DND-41 (cell line): ENCODE measurements at regions not wholly inside any gene's neighbourhood (a gene's known extent, or its start where the extent isn't known, plus 50 kb on each side); places are given as distances from the start of the nearest gene placed in this dataset.

Experiments used
- ATAC-seq: fragments of 200-7000 bp; cut with Tn5 transposase; 3 replicates; pipeline ENCODE4 v1.9.1; 2021; ENCODE audit warnings: low read depth; ENCODE audit not compliant: insufficient read depth
- DNase-seq: peaks from one replicate; pipeline ENCODE4 v3.0.0-alpha.2; 2020
- H2AFZ ChIP-seq: 2 replicates; pipeline ENCODE4 v1.6.0; 2012; ENCODE audit warnings: low read depth, low read length
- H3K27ac ChIP-seq: 2 replicates; pipeline ENCODE4 v1.5.1; 2012; ENCODE audit warnings: low read length, inconsistent platforms
- H3K27me3 ChIP-seq: fragments of 200-600 bp; sonication (generic); 2 replicates; pipeline ENCODE4 v1.6.0; 2012; ENCODE audit warnings: low read length, mild to moderate bottlenecking, inconsistent platforms; ENCODE audit not compliant: insufficient read depth, poor library complexity
- H3K36me3 ChIP-seq: 2 replicates; pipeline ENCODE4 v1.5.1; 2012; ENCODE audit warnings: low read length, inconsistent platforms; ENCODE audit not compliant: insufficient read depth
- H3K4me1 ChIP-seq: 2 replicates; pipeline ENCODE4 v1.5.1; 2012; ENCODE audit warnings: mild to moderate bottlenecking, low read length; ENCODE audit not compliant: insufficient read depth
- H3K4me2 ChIP-seq: 2 replicates; pipeline ENCODE4 v1.6.0; 2012; ENCODE audit warnings: mild to moderate bottlenecking, moderate library complexity, low read length, inconsistent platforms; ENCODE audit not compliant: insufficient read depth
- H3K4me3 ChIP-seq, 2 experiments: fragments of 200-600 bp in 1 of 2; shearing (Covaris generic) in 1 of 2; 2 replicates each; pipeline ENCODE4 v1.5.1; 2012 to 2016; ENCODE audit warnings: inconsistent platforms in 2 of 2, low read length in 2 of 2, mild to moderate bottlenecking in 2 of 2, low read depth in 1 of 2, moderate library complexity in 1 of 2
- H3K79me2 ChIP-seq: 2 replicates; pipeline ENCODE4 v1.6.0; 2012; ENCODE audit warnings: low read length, inconsistent platforms; ENCODE audit not compliant: insufficient read depth
- H3K9ac ChIP-seq: 2 replicates; pipeline ENCODE4 v1.6.0; 2012; ENCODE audit warnings: low read depth, mild to moderate bottlenecking, inconsistent platforms, low read length, moderate library complexity
- H3K9me3 ChIP-seq: 2 replicates; pipeline ENCODE4 v1.5.1; 2012; ENCODE audit warnings: low read length, moderate library complexity, mild to moderate bottlenecking, inconsistent platforms; ENCODE audit not compliant: insufficient read depth, severe bottlenecking
- H4K20me1 ChIP-seq: 2 replicates; pipeline ENCODE4 v1.6.0; 2012; ENCODE audit warnings: low read length; ENCODE audit not compliant: insufficient read depth
- CTCF ChIP-seq: IDR thresholded peaks from 2 replicates; pipeline ENCODE4 v1.5.1; 2012; ENCODE audit warnings: borderline replicate concordance, low read length, moderate library complexity, mild to moderate bottlenecking; ENCODE audit not compliant: poor library complexity, severe bottlenecking; ENCODE audit errors: extremely low read depth
- EZH2 ChIP-seq: IDR thresholded peaks from 3 replicates; pipeline ENCODE4 v1.6.1; 2012; ENCODE audit warnings: borderline replicate concordance, low read depth, mild to moderate bottlenecking, moderate library complexity, low read length, inconsistent platforms; ENCODE audit not compliant: severe bottlenecking

- no peaks in the 10 kb centered on the region for H3K4me1 ChIP-seq
- no peaks in the 10 kb centered on the region for H4K20me1 ChIP-seq
- no peak for TF ChIP-seq EZH2
- no peak for TF ChIP-seq CTCF
- no peak for ATAC-seq
- no peaks in the 10 kb centered on the region for H3K9me3 ChIP-seq
- H3K4me3 ChIP-seq, result no peak overlapping the region
- no peak overlapping the region for H3K27ac ChIP-seq
- H3K4me2 ChIP-seq, result no peak overlapping the region
- DNase-seq, result no peak
- H3K9ac ChIP-seq, result no peak overlapping the region
- no peak overlapping the region for H2AFZ ChIP-seq
- H3K36me3 ChIP-seq, result no peaks in the 10 kb centered on the region
- H3K27me3 ChIP-seq, result peaks cover 10% of the 10 kb centered on the region
- no peaks in the 10 kb centered on the region for H3K79me2 ChIP-seq
These were observed 137.4 kb downstream of the NXPE2 start for GRCh38 chr11:114815761-114816160.

- Histone ChIP-seq H3K4me2 (no peak overlapping the region), H4K20me1 (no peaks in the 10 kb centered on the region), H2AFZ (no peak overlapping the region), H3K9ac (no peak overlapping the region), H3K27ac (no peak overlapping the region), H3K4me1 (no peaks in the 10 kb centered on the region), H3K27me3 (peaks cover 10% of the 10 kb centered on the region), H3K9me3 (no peaks in the 10 kb centered on the region), H3K36me3 (no peaks in the 10 kb centered on the region), H3K79me2 (no peaks in the 10 kb centered on the region), H3K4me3 (no peak overlapping the region)
- no peak for DNase-seq
- no peak for ATAC-seq
- TF ChIP-seq CTCF, result no peak
- TF ChIP-seq EZH2, result no peak
These were observed 138.5 kb downstream of the NXPE2 start for GRCh38 chr11:114816791-114817190.

- H3K79me2 ChIP-seq, result no peaks in the 10 kb centered on the region
- no peak overlapping the region for H2AFZ ChIP-seq
- H3K4me3 ChIP-seq, result no peak overlapping the region
- no peak overlapping the region for H3K27ac ChIP-seq
- no peaks in the 10 kb centered on the region for H4K20me1 ChIP-seq
- no peaks in the 10 kb centered on the region for H3K36me3 ChIP-seq
- TF ChIP-seq EZH2 (no peak), CTCF (no peak)
- no peaks in the 10 kb centered on the region for H3K9me3 ChIP-seq
- H3K4me2 ChIP-seq, result no peak overlapping the region
- no peak for ATAC-seq
- DNase-seq, result no peak
- H3K27me3 ChIP-seq, result peaks cover 10% of the 10 kb centered on the region
- no peaks in the 10 kb centered on the region for H3K4me1 ChIP-seq
- no peak overlapping the region for H3K9ac ChIP-seq
These were observed 140.1 kb downstream of the NXPE2 start for GRCh38 chr11:114818382-114818781.

GRCh38 chr11:114819028-114819427 lies 140.7 kb downstream of the NXPE2 start:
- Histone ChIP-seq H3K27ac (no peak overlapping the region), H3K4me3 (no peak overlapping the region), H3K79me2 (no peaks in the 10 kb centered on the region), H3K4me2 (no peak overlapping the region), H4K20me1 (no peaks in the 10 kb centered on the region), H2AFZ (no peak overlapping the region), H3K9me3 (no peaks in the 10 kb centered on the region), H3K27me3 (peaks cover 10% of the 10 kb centered on the region), H3K9ac (no peak overlapping the region), H3K36me3 (no peaks in the 10 kb centered on the region), H3K4me1 (no peaks in the 10 kb centered on the region)
- no peak for TF ChIP-seq EZH2
- TF ChIP-seq CTCF, result no peak
- no peak for DNase-seq
- no peak for ATAC-seq
